ENCODE measurements at regions not wholly inside any gene's neighbourhood (a gene's known extent, or its start where the extent isn't known, plus 50 kb on each side); places are given as distances from the start of the nearest gene placed in this dataset.

GRCh38 chr15:25535866-25536265 lies 97.0 kb upstream of the UBE3A start:
- no peak for TF ChIP-seq CTCF (IDR thresholded peaks at IDR 0.05)
- TF ChIP-seq POLR2A (IDR thresholded peaks at IDR 0.05): no peak

All from right lobe of liver (tissue), 4 donors.